Fibroblast of gingiva (primary cell): ENCODE measurements at regions not wholly inside any gene's neighbourhood (a gene's known extent, or its start where the extent isn't known, plus 50 kb on each side); places are given as distances from the start of the nearest gene placed in this dataset.
"Not testable (repeated sequence)": the region's sequence is repeated elsewhere in the genome, so short reads cannot be mapped to it uniquely, and the experiment has no call there.

Source experiments
- DNase-seq: peaks from one replicate; pipeline ENCODE4 v3.0.0-alpha.2; 2011; ENCODE audit warnings: low read depth

- not testable (repeated sequence) for DNase-seq
Measured at GRCh38 chr6:58406659-58407058, 1089.2 kb downstream of the PRIM2 start.

DNA sequence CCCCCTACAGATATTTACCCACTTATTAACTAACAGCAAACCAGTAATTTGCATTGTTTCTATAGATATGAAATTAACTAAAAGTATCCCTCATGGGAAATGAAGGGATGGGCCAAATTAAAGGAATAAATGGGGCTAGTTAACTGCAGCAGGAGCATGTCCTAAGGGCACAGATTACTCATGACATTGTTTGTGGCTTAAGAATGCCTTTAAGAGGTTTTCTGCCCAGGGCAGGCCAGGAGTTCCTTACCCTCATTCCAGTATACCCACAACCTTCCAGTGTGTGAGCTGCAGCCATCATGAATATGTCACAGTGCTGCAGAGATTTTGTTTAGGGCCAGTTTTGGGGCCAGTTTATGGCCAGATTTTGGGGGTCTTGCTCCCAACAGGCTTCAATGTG, 1101.9 kb downstream of the PRIM2 start:
- DNase-seq, result no peak
